ENCODE measurements at regions not wholly inside any gene's neighbourhood (a gene's known extent, or its start where the extent isn't known, plus 50 kb on each side); places are given as distances from the start of the nearest gene placed in this dataset.

GRCh38 chr6:9540126-9540525 is 874.7 kb downstream of the TFAP2A start:
- Mint-ChIP-seq H3K36me3 (no peaks in the 10 kb centered on the region), H3K4me3 (no peak overlapping the region), H3K27me3 (peaks cover 0 to 1% of the 10 kb centered on the region in 2 donors), H3K27ac (no peak overlapping the region), H3K9me3 (peaks cover 0 to 3% (median 0%) of the 10 kb centered on the region in 8 donors), H3K4me1 (no peaks in the 10 kb centered on the region)
- Histone ChIP-seq H3K36me3 (ENCODE audit: insufficient read depth, low read length) (no peaks in the 10 kb centered on the region), H3K9me3 (ENCODE audit: control insufficient read depth in 1 of 2, low read length in 2 of 2) (no peaks in the 10 kb centered on the region), H3K27ac (ENCODE audit: low read depth, low read length) (no peak overlapping the region), H3K4me3 (ENCODE audit: low read length in 2 of 2) (no peak overlapping the region), H3K27me3 (ENCODE audit: insufficient read depth, low read length) (no peaks in the 10 kb centered on the region), H3K4me1 (ENCODE audit: insufficient read depth, low read length) (no peaks in the 10 kb centered on the region)
- intact Hi-C loops (cut with micrococcal nuclease): no loop called here
- POLR2A ChIA-PET (ENCODE audit: partially characterized antibody): no interaction called here
- DNase-seq: no peak
- CTCF ChIA-PET (ENCODE audit: partially characterized antibody): no interaction called here

- H3K9me3 Mint-ChIP-seq: peaks cover 0 to 3% (median 0%) of the 10 kb centered on the region in 8 donors
- CTCF ChIA-PET (ENCODE audit: partially characterized antibody): no interaction called here
These were observed 875.6 kb downstream of the TFAP2A start for GRCh38 chr6:9539231-9539755.

GRCh38 chr6:9537381-9537780 is 877.5 kb downstream of the TFAP2A start:
- H3K27ac Mint-ChIP-seq: no peak overlapping the region
- H3K36me3 Mint-ChIP-seq: no peaks in the 10 kb centered on the region
- H3K4me3 ChIP-seq (ENCODE audit: low read length in 2 of 2): no peak overlapping the region
- H3K27me3 Mint-ChIP-seq: no peaks in the 10 kb centered on the region
- H3K9me3 ChIP-seq (ENCODE audit: control insufficient read depth in 1 of 2, low read length in 2 of 2): no peaks in the 10 kb centered on the region
- ChIA-PET POLR2A (ENCODE audit: partially characterized antibody) (no interaction called here), CTCF (ENCODE audit: partially characterized antibody) (no interaction called here)
- H3K27me3 ChIP-seq (ENCODE audit: insufficient read depth, low read length): no peaks in the 10 kb centered on the region
- H3K27ac ChIP-seq (ENCODE audit: low read depth, low read length): no peak overlapping the region
- H3K4me1 ChIP-seq (ENCODE audit: insufficient read depth, low read length): no peaks in the 10 kb centered on the region
- no peak for DNase-seq
- H3K4me1 Mint-ChIP-seq: no peaks in the 10 kb centered on the region
- intact Hi-C loops (cut with micrococcal nuclease): no loop called here
- peaks cover 0 to 3% (median 0%) of the 10 kb centered on the region in 8 donors for H3K9me3 Mint-ChIP-seq
- H3K36me3 ChIP-seq (ENCODE audit: insufficient read depth, low read length): no peaks in the 10 kb centered on the region
- H3K4me3 Mint-ChIP-seq: no peak overlapping the region

More at GRCh38 chr6:9539231-9539755, 875.6 kb downstream of the TFAP2A start:
- Mint-ChIP-seq H3K27ac (no peak overlapping the region), H3K4me1 (no peaks in the 10 kb centered on the region), H3K36me3 (no peaks in the 10 kb centered on the region), H3K27me3 (peaks cover 0 to 1% of the 10 kb centered on the region in 2 donors), H3K4me3 (no peak overlapping the region)
- Histone ChIP-seq H3K27me3 (ENCODE audit: insufficient read depth, low read length) (no peaks in the 10 kb centered on the region), H3K4me3 (ENCODE audit: low read length in 2 of 2) (no peak overlapping the region), H3K36me3 (ENCODE audit: insufficient read depth, low read length) (no peaks in the 10 kb centered on the region), H3K9me3 (ENCODE audit: control insufficient read depth in 1 of 2, low read length in 2 of 2) (no peaks in the 10 kb centered on the region), H3K27ac (ENCODE audit: low read depth, low read length) (no peak overlapping the region), H3K4me1 (ENCODE audit: insufficient read depth, low read length) (no peaks in the 10 kb centered on the region)
- POLR2A ChIA-PET (ENCODE audit: partially characterized antibody): no interaction called here
- DNase-seq: no peak
- intact Hi-C loops (cut with micrococcal nuclease): no loop called here

GRCh38 chr6:9535106-9535505 is 879.8 kb downstream of the TFAP2A start:
- Mint-ChIP-seq H3K27me3 (no peaks in the 10 kb centered on the region), H3K27ac (no peak overlapping the region), H3K9me3 (peaks cover 0 to 3% (median 0%) of the 10 kb centered on the region in 8 donors), H3K4me1 (no peaks in the 10 kb centered on the region), H3K4me3 (no peak overlapping the region), H3K36me3 (no peaks in the 10 kb centered on the region)
- no peaks in the 10 kb centered on the region for H3K4me1 ChIP-seq (ENCODE audit: insufficient read depth, low read length)
- DNase-seq: no peak
- no peak overlapping the region for H3K27ac ChIP-seq (ENCODE audit: low read depth, low read length)
- ChIA-PET CTCF (ENCODE audit: partially characterized antibody) (no interaction called here), POLR2A (ENCODE audit: partially characterized antibody) (no interaction called here)
- no peaks in the 10 kb centered on the region for H3K27me3 ChIP-seq (ENCODE audit: insufficient read depth, low read length)
- no peaks in the 10 kb centered on the region for H3K36me3 ChIP-seq (ENCODE audit: insufficient read depth, low read length)
- intact Hi-C loops (cut with micrococcal nuclease): no loop called here
- H3K9me3 ChIP-seq (ENCODE audit: control insufficient read depth in 1 of 2, low read length in 2 of 2): no peaks in the 10 kb centered on the region
- H3K4me3 ChIP-seq (ENCODE audit: low read length in 2 of 2): no peak overlapping the region

- Mint-ChIP-seq H3K4me3 (no peak overlapping the region), H3K27ac (no peak overlapping the region), H3K4me1 (no peaks in the 10 kb centered on the region), H3K27me3 (no peaks in the 10 kb centered on the region), H3K36me3 (no peaks in the 10 kb centered on the region), H3K9me3 (peaks cover 0 to 6% (median 0%) of the 10 kb centered on the region in 8 donors)
- CTCF ChIA-PET (ENCODE audit: partially characterized antibody): no interaction called here
- no peaks in the 10 kb centered on the region for H3K4me1 ChIP-seq (ENCODE audit: insufficient read depth, low read length)
- POLR2A ChIA-PET (ENCODE audit: partially characterized antibody): no interaction called here
- no peak overlapping the region for H3K27ac ChIP-seq (ENCODE audit: low read depth, low read length)
- intact Hi-C loops (cut with micrococcal nuclease): no loop called here
- no peaks in the 10 kb centered on the region for H3K36me3 ChIP-seq (ENCODE audit: insufficient read depth, low read length)
- no peaks in the 10 kb centered on the region for H3K27me3 ChIP-seq (ENCODE audit: insufficient read depth, low read length)
- H3K4me3 ChIP-seq (ENCODE audit: low read length in 2 of 2): no peak overlapping the region
- no peaks in the 10 kb centered on the region for H3K9me3 ChIP-seq (ENCODE audit: control insufficient read depth in 1 of 2, low read length in 2 of 2)
- no peak for DNase-seq
These were observed 882.0 kb downstream of the TFAP2A start for GRCh38 chr6:9532621-9533557.

GRCh38 chr6:9527679-9528286 is 887.1 kb downstream of the TFAP2A start:
- H3K36me3 ChIP-seq (ENCODE audit: insufficient read depth, low read length): no peaks in the 10 kb centered on the region
- H3K9me3 ChIP-seq (ENCODE audit: control insufficient read depth in 1 of 2, low read length in 2 of 2): no peaks in the 10 kb centered on the region
- Mint-ChIP-seq H3K27me3 (no peaks in the 10 kb centered on the region), H3K9me3 (peaks cover 0 to 8% (median 2%) of the 10 kb centered on the region in 8 donors), H3K27ac (no peak overlapping the region), H3K4me1 (no peaks in the 10 kb centered on the region), H3K36me3 (no peaks in the 10 kb centered on the region), H3K4me3 (no peak overlapping the region)
- ChIA-PET CTCF (ENCODE audit: partially characterized antibody) (interaction anchor here (0.8 kb wide), 1 partner anchor 10 kb away, joined by 3 read pairs; no protein-coding TSS in a partner anchor), POLR2A (ENCODE audit: partially characterized antibody) (no interaction called here)
- H3K4me1 ChIP-seq (ENCODE audit: insufficient read depth, low read length): no peaks in the 10 kb centered on the region
- no peaks in the 10 kb centered on the region for H3K27me3 ChIP-seq (ENCODE audit: insufficient read depth, low read length)
- DNase-seq: no peak
- H3K4me3 ChIP-seq (ENCODE audit: low read length in 2 of 2): no peak overlapping the region
- no peak overlapping the region for H3K27ac ChIP-seq (ENCODE audit: low read depth, low read length)
- intact Hi-C loops (cut with micrococcal nuclease): no loop called here

- Mint-ChIP-seq H3K27me3 (no peaks in the 10 kb centered on the region), H3K4me1 (no peaks in the 10 kb centered on the region), H3K9me3 (peaks cover 0 to 11% (median 3%) of the 10 kb centered on the region in 8 donors), H3K36me3 (no peaks in the 10 kb centered on the region), H3K27ac (no peak overlapping the region), H3K4me3 (no peak overlapping the region)
- Histone ChIP-seq H3K27ac (ENCODE audit: low read depth, low read length) (no peak overlapping the region), H3K36me3 (ENCODE audit: insufficient read depth, low read length) (no peaks in the 10 kb centered on the region), H3K4me1 (ENCODE audit: insufficient read depth, low read length) (no peaks in the 10 kb centered on the region), H3K9me3 (ENCODE audit: control insufficient read depth in 1 of 2, low read length in 2 of 2) (no peaks in the 10 kb centered on the region), H3K27me3 (ENCODE audit: insufficient read depth, low read length) (no peaks in the 10 kb centered on the region), H3K4me3 (ENCODE audit: low read length in 2 of 2) (no peak overlapping the region)
- DNase-seq: no peak
- intact Hi-C loops (cut with micrococcal nuclease): no loop called here
- POLR2A ChIA-PET (ENCODE audit: partially characterized antibody): no interaction called here
- CTCF ChIA-PET (ENCODE audit: partially characterized antibody): no interaction called here
These were observed 891.4 kb downstream of the TFAP2A start for GRCh38 chr6:9523462-9523861.
